ENCODE measurements at regions not wholly inside any gene's neighbourhood (a gene's known extent, or its start where the extent isn't known, plus 50 kb on each side); places are given as distances from the start of the nearest gene placed in this dataset.

- no peak for ATAC-seq
- DNase-seq (ENCODE audit: low spot score): no peak
Measured at GRCh38 chr2:70036290-70036689, 51.0 kb upstream of the PCBP1 start.

- DNase-seq (ENCODE audit: low spot score) (no peak), ATAC-seq (no peak)
Measured at GRCh38 chr2:70035344-70035844, 51.9 kb upstream of the PCBP1 start.

GRCh38 chr2:70030724-70031420 is 56.4 kb upstream of the PCBP1 start:
- ATAC-seq (no peak), DNase-seq (ENCODE audit: low spot score) (no peak)

GRCh38 chr2:70029814-70030409 is 57.4 kb upstream of the PCBP1 start:
- DNase-seq (ENCODE audit: low spot score) (no peak), ATAC-seq (peak; percentile 48)

GRCh38 chr2:70024284-70024683 is 62.9 kb upstream of the ASPRV1 start:
- DNase-seq (ENCODE audit: low spot score) (peak; percentile 41), ATAC-seq (no peak)

- ATAC-seq (no peak), DNase-seq (ENCODE audit: low spot score) (no peak)
Measured at GRCh38 chr2:70019096-70019495, 57.7 kb upstream of the ASPRV1 start.

GRCh38 chr2:70017962-70018361 is 56.5 kb upstream of the ASPRV1 start:
- ATAC-seq: no peak

GRCh38 chr2:70014959-70015358 is 53.5 kb upstream of the ASPRV1 start:
- DNase-seq (ENCODE audit: low spot score) (no peak), ATAC-seq (no peak)

More at GRCh38 chr2:70017962-70018361, 56.5 kb upstream of the ASPRV1 start:
- peak; percentile 30 for DNase-seq (ENCODE audit: low spot score)

GRCh38 chr2:70012887-70013286 is 51.5 kb upstream of the ASPRV1 start:
- DNase-seq (ENCODE audit: low spot score) (no peak), ATAC-seq (no peak)

- no peak for ATAC-seq
- no peak for DNase-seq (ENCODE audit: low spot score)
Measured at GRCh38 chr2:70011786-70012185, 50.4 kb upstream of the ASPRV1 start.

- DNase-seq (ENCODE audit: low spot score): no peak
- no peak for ATAC-seq
Measured at GRCh38 chr2:70011335-70011734, 49.9 kb upstream of the ASPRV1 start.
